GM18520 (cell line): ENCODE measurements at regions not wholly inside any gene's neighbourhood (a gene's known extent, or its start where the extent isn't known, plus 50 kb on each side); places are given as distances from the start of the nearest gene placed in this dataset.
"Not testable (repeated sequence)": the region's sequence is repeated elsewhere in the genome, so short reads cannot be mapped to it uniquely, and the experiment has no call there.

Experiments
- ATAC-seq: cut with Tn5 transposase; IDR thresholded peaks from one replicate; pipeline ENCODE4 v1.9.1; 2021; ENCODE audit not compliant: unreplicated experiment

DNA sequence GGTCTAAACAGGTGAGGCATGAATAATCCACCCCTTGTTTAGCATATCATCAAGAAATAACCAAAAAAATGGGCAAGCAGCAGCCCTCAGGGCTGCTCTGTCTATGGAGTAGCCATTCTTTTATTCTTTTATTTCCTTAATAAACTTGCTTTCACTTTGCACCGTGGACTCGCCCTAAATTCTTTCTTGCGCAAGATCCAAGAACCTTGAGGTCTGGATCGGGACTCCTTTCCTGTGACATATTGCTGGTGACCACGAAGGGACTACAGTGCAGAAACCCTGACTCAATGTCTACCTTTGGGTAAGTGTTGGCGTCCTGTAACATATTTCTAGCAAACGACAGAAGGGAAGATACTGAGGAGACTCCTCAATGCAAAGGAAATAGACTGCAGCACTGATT, 1099.2 kb downstream of the FAM181B start:
- ATAC-seq, result no peak

DNA sequence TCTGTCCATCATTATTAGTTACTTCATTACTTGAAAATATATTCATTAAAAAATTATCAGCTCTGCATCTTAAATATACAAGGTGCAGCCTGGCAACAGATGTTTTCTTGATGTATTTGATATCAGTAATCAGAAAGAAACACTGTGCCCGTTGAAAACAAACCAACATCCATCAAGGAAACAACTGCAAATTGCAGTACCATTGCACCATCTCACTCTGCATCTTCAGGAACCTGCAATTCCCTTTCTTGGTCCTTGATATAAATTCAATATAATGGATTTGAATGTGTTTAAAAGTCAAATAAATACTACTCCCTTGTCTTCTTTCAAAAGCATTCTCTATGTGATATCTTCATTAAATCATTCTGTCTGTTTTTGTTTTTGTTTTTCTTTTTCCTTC, 1131.2 kb downstream of the FAM181B start:
- ATAC-seq, result no peak

DNA sequence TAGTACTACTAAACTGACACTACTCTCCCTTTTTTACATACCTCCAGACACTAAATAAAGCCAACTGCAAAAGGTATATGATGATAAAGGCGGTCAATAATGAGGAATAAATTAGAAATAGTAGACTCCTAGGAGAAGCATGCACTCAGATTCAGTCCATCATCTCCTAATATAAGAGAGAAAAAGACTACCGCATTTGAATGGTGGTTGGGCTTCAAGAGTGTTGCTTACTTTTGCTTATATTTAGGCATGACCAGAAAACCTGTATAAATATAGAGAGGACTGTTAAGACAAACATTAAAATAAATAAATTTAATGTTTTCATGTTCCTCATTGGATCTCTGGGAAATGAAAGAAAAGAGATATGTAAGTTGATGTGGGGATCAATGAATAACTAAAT, 1137.0 kb downstream of the FAM181B start:
- ATAC-seq, result no peak

DNA sequence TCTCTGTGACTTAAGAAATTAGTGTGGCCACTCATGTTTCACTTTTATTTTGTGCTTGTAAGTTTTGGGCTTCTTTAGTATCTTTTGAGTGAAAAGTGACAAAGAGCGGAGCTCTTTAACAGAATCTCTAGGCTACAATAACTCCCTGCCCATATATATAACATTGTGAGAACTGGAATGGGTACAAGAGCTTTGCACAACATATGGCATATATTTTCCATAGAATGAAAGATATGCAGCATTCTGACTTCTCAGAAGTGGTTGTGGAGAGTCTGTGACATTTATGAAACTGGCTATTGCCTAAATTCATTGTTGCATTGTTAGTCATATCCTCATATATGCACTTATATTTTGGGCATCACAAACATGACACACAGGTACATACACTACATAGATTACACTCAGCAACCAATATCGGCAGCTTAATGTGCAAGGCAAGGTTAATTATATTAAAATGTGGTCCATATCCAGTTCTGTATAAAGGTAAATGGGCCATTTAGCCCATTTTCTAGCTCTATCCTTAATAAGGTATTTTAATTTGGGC, 1148.2 kb downstream of the FAM181B start:
- no peak for ATAC-seq

DNA sequence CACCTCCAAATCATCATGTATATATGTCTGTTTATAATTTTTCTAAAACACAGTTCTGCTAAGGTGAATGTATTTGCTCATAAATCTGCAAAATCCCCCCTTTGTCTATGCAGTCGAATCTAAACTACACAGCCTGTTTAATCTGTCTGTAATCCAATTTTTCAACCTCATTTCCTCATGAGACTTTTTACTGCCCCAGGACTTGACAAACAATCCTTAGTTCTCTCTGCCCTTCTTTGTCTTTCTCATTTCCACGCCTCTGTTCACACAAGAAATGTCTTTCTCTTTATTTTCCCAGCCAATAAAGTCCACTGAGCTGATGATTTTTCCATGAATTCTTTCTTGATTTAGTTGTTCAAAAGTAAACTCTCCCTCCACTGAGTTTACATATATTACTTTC, 1154.3 kb downstream of the FAM181B start:
- no peak for ATAC-seq

DNA sequence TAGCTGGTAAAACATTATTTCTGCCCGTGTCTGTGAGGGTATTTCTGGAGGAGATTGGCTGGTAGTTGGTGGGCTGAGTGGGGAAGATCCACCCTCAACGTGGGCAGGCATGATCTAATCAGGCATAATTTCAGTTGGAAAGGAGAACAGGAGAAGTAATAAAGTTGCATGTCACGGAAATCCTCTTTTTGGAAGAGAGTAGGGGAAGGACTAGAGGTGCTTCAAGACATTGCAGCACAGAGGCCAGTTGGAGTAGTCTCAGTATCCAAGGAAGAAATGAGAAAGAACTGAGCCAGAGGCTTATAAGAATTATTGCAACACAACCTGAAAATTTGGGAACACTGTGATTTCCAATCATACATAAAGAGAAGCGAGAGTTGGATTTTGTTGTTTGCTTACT, 1155.1 kb downstream of the FAM181B start:
- ATAC-seq, result no peak

DNA sequence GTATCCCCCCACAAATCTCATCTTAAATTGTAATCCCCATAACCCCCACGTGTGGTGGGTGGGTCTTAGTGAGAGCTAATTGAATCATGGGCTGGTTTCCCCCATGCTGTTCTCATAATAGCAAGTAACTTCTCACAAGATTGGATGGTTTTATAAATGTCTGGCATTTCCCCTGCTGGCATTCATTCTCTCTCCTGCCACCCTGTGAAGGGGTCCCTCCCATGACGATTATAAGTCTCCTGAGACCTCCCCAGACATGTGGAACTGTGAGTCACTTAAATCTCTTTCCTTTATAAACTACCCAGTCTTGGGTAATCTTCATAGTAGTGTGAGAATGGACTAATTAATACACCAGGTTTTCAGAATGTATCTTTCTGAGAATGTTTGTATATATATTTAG, 1159.4 kb downstream of the FAM181B start:
- ATAC-seq, result no peak

DNA sequence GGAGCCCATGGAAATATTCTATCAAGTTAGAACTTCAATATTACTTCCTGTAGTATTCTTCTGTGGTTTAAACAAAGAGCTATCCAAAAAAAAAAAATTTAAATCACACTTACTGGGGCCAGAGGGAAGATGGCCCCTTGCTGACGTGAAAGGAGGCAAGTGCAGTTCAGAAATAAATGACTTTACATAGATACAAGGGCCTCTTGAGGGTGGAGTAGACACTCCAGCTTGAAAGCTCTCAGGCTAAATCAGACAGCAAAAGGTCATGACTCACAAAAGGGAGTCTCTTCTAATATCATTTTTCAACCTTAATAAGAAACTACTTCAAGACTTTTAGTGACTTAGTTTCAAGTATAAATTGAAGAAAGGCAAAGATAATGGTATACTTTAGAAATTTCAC, 1160.3 kb downstream of the FAM181B start:
- ATAC-seq, result no peak

DNA sequence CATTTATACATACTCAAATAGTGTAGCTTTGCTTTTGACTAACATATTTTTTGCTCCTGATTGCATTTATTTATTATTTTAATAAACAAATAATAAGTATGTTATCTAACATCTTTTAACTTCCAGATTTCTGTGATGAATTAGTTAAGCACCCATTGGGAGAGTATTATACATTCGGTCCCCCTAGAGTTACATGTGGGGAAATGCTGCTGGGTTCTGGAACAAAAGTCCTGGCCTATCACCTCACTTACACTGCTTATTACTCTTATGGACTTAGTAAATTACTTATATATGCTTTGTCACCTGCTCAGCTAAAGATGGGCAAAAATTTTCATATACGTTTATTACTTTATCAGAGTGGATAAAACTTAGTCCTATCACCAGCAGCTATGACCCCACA, 1163.0 kb downstream of the FAM181B start:
- ATAC-seq, result no peak

DNA sequence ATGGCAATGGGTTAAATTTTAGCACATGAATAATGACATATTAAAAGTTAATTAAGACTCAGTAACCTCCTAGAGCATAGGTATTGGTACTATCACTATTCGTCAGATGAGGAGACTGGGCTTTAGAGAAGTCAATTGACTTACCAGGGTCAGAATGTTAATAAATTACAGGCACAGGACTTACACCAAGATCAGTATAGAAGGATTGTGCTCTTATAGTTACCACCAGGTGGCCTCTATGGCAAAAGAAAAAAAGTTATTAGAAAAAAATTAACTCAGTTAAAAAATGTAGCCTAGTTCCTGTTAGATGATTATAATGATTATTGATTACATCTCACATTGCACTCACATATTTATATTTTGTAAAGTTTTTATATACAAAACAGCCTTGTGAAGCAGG, 1163.7 kb downstream of the FAM181B start:
- no peak for ATAC-seq

DNA sequence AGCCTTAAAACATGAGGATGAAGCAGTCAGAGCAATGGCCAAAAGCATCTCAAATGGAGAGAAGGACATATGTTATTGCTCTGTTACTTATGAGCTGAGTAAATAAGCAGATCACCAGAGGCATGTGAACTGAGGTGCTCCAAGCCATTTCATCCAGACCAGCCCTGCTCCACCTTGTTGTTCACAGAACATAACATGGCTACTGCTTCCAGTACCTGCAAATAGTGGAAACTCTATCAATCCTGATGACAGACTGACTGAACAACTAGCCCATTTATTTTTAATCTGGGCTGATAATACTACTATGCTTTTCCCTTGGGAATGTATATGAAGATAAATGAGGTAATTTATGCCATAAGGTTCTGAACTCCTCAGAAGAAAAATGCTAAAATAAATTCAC, 1164.7 kb downstream of the FAM181B start:
- ATAC-seq, result no peak

DNA sequence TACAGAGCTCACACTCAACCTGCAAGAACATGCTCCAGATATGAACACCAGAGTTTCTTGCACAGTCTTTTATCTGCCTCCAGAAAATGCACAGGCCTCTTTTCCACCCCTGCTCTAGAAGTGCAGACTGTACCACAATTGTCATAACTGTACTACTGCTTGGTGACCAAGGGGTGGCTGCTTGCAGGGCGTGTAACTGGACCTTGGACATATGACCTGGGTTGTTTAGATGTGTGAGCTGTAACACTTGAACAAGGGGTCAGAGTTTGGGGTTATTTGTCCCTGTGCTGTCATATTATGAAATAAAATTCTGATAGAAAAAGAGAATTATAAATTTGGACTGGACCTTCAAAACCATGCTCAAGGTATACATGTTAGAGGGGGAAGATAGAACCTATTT, 1185.5 kb downstream of the FAM181B start:
- no peak for ATAC-seq

DNA sequence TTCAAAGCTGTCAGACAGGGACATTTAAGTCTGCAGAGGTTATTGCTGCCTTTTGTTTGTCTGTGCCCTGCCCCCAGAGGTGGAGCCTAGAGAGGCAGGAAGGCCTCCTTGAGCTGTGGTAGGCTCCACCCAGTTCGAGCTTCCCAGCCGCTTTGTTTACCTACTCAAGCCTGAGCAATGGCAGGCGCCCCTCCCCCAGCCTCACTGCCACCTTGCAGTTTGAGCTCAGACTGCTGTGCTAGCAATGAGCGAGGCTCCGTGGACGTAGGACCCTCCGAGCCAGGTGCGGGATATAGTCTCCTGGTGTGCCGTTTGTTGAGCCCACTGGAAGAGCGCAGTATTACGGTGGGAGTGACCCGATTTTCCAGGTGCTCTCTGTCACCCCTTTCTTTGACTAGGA, 1193.9 kb downstream of the FAM181B start:
- ATAC-seq, result not testable (repeated sequence)

DNA sequence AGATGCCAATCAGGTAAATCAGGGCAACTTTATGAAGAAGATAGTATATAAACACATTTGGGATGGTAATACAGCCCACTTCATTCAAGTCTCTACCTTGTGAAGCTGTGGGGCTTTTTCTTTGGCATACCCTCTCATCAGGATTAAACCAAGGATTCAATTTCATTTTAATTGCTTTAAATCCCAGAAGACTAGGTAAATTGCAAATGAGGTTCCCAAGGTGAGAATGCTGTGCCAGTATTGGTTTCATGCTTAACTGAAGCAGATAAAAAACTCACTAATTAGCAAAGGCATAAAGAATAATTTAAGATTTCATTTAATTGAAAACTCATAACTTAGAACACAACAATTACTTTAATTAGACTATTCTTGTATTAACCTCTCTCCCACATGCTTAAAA, 1218.1 kb downstream of the FAM181B start:
- no peak for ATAC-seq

DNA sequence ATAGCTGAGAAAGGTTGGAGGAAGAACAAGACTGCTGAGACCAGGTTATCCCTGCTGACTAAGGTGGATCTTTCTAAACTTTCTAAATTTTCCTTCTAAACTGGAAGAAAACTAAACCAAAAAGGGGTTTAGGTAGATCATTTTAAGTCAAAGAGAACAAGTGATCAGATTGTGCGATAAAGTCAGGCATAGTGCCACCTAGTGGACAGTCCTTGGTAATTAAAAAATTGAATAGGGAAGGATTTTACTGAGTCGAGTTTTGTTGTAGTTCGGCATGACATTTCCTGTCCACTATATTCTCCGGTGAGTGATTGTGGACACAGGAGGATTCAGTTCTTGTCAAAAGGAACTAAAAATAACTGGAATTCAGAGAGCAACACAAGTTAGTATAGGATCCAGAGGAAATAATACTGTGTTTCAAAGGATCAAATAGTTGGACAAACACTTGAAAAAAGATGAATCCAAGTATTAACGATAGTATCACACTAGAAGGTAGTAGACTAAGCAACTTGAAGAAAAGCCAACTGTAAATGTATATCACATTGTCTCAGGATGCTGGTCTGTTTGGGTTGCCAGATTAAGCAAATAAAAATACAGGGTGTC, 1236.4 kb downstream of the FAM181B start:
- peak; percentile 71 for ATAC-seq

DNA sequence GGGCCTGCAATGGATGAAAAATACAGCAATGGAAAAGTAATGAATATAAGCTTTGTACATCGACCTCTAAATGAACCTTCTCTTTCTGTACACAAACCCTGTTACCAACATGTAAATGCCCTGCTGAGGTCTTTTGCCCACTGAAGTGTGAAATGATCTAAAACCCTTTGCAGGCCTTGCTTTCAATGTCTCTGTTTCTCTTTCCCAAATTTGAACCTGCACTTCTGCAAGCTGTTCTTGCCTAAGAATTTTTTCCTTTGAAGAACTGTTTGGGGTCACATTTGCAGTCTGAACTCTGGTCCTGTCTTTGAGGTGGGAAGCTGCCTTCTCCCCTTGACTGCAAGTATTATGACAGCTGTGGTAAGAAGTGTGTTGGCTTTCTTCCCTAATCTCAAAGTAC, 1237.1 kb downstream of the FAM181B start:
- no peak for ATAC-seq

DNA sequence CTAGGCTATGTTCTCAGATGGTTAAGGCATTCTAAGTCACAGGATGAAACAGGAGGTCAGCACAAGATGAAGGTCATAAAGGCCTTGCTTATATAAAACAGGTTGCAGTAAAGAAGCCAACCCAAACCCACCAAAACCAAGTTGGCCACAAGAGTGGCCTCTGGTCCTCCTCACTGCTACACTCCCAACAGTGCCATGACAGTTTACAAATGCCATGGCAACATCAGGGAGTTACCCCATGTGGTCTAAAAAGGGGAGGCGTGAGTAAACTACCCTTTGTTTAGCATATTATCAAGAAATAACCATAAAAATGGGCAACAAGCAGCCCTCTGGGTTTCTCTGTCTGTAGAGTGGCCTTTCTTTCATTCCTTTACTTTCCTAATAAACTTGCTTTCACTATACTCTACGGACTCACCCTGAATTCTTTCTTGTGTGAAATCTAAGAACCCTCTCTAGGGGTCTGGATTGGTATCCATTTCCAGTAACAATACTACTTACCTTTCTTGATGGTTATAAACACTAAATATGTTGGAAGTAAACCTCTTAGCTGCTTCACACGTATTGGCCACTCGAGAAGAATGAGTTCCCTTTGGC, 1237.9 kb downstream of the FAM181B start:
- ATAC-seq, result no peak

DNA sequence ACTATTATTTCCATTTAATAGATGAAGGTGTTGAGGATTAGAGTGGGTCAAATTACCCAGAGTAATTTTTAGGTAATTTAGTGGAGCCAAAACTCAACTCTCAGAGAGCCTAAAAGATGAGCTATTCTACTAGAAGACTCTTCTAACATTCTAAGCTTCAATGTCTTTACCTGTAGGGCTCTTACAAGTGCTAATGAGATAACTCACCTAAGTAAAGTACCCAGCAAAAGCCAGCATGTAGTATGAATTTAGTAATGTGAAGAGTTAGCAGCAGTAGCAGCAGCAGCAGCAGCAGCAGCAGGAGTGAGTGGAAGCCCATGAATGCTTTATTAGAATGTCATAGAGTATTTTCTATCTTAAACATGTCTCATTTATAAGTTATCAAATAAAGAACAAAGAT, 1239.2 kb downstream of the FAM181B start:
- no peak for ATAC-seq

DNA sequence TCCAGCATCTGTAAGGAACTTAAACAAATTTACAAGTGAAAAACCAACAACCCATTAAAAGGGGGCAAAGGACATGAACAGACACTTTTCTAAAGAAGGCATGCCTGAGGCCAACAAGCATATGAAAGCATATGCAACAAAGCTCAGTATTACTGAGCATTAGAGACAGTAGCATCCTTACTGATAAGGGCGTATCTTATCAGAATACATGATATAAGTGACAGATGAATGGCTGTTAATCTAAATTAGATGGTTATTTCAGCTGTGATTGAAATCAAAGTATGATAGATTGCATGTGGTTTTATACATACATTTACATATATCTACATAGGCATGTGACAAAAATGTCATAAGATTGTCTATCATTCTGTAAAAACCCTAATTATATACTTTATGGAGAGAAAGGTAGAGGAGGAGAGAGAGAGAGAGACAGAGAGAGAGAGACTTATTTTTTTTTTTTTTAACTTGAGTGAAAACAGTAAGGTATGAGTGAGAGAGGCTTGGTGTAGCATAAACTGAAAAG, 1240.7 kb downstream of the FAM181B start:
- ATAC-seq, result no peak

DNA sequence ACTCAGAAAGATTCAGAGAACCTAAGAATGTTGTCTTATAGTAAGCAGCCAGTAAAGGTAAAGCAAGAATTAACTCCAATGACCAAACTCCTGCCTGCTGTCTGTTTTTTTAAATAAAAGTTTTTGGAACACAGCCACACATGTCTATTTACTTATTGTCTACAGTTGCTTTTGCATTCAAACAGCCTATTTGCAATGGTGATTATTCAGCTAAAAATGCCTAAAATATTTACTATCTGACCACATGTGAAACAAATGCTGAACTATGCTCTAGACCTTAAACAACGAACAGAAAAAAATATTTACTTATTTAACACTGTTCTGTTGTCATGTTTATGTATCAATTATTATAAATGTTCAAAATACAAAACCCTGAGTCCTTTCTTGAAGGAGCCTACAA, 1246.6 kb downstream of the FAM181B start:
- no peak for ATAC-seq

DNA sequence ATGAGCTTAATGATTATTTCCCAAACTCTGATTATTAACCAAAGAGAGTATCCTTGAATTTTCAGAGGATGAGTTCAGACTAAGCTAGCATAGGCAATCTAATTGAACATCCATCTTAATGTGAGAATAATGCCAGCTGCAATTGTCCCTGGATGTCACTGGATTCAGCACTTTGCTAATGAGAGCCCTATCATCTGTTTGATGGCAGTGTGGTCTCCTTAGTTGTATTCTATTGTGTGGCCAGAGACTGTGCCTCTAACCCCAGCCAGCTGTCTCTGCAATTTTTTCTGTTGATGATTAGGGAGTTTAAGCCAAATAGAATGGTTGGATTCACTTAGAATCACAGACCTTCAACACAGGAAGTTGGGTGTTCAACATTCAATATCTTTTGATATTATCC, 1249.5 kb downstream of the FAM181B start:
- ATAC-seq, result no peak

DNA sequence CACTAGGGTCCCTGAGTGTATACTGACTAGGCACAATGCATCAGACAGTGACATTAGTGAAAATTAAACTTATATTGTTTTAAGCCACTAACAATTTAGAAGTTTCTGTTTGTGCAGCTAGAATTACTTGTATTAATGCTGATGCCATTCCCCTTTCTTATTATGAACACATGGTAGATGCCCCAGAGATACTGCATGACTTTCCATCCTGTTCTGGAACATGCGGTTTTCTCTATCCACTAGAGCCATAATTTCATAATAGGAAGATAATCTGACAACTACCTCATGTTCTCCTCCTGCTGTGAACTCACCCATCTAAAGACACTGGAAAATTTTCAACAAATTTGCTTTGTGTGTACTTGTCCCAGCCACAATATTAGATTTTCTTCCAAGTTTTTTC, 1256.4 kb downstream of the FAM181B start:
- ATAC-seq, result no peak

DNA sequence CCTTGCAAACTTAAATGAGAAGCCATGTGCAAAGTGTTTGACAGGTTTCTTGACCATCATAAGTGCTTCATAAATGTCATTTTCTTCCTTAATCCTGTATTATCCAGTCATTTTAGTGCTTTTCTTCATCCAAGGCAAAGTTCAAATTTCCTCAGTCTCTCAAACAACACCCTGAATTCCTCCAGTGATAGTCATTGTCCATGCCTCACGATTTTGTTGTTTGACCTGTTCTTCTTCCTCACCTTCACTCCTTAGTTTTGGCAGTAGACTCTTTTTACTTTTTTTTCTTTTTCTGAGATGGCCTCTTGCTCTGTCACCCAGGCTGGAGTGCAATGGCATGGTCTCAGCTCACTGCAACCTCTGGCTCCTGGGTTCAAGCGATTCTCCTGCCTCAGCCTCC, 1257.3 kb downstream of the FAM181B start:
- ATAC-seq, result no peak
